Large intestine (tissue), 3 donors: ENCODE measurements at regions not wholly inside any gene's neighbourhood (a gene's known extent, or its start where the extent isn't known, plus 50 kb on each side); places are given as distances from the start of the nearest gene placed in this dataset.

Source experiments
- DNase-seq, 2 donors: peaks; one replicate each; pipeline versions ENCODE4 v3.0.0 to v3.0.0-alpha.2; 2013
- H3K27ac ChIP-seq: one replicate; pipeline ENCODE4 v1.5.1; 2013; ENCODE audit warnings: low read length
- H3K27me3 ChIP-seq: 2 replicates; pipeline ENCODE4 v1.6.1; 2013; ENCODE audit warnings: low read length; ENCODE audit not compliant: control insufficient read depth, insufficient read depth
- H3K36me3 ChIP-seq: 2 replicates; pipeline ENCODE4 v1.6.1; 2013; ENCODE audit warnings: low read length; ENCODE audit not compliant: control insufficient read depth, insufficient read depth
- H3K4me1 ChIP-seq: one replicate; pipeline ENCODE4 v1.6.1; 2013; ENCODE audit warnings: low read length; ENCODE audit not compliant: control insufficient read depth, insufficient read depth
- H3K4me3 ChIP-seq: one replicate; pipeline ENCODE4 v1.5.1; 2013; ENCODE audit warnings: low read length
- H3K9me3 ChIP-seq: one replicate; pipeline ENCODE4 v1.6.1; 2013; ENCODE audit warnings: mild to moderate bottlenecking, low read depth, low read length, moderate library complexity; ENCODE audit not compliant: control insufficient read depth
- WGBS: methylation state at CpG from one replicate; pipeline ENCODE4 v1.1.5; 2013; ENCODE audit warnings: low lambda C conversion rate; ENCODE audit not compliant: insufficient coverage; 5-methylcytosine and 5-hydroxymethylcytosine counted together

GRCh38 chr3:69462022-69462825, 76.3 kb upstream of the FRMD4B start:
- 67% methylated on average over 1 of the region's 6 CpGs for WGBS
- H3K36me3 ChIP-seq = no peaks in the 10 kb centered on the region

GRCh38 chr3:69460034-69460433, 74.1 kb upstream of the FRMD4B start:
- Histone ChIP-seq H3K27ac (no peak overlapping the region), H3K9me3 (no peaks in the 10 kb centered on the region), H3K4me1 (no peaks in the 10 kb centered on the region), H3K27me3 (no peaks in the 10 kb centered on the region), H3K4me3 (no peak overlapping the region), H3K36me3 (no peaks in the 10 kb centered on the region)
- 100% methylated on average over 1 of the region's 10 CpGs for WGBS
- DNase-seq = no peak

More at GRCh38 chr3:69462022-69462825, 76.3 kb upstream of the FRMD4B start:
- H3K27ac ChIP-seq = no peak overlapping the region
- DNase-seq = no peak
- no peaks in the 10 kb centered on the region for H3K9me3 ChIP-seq
- no peak overlapping the region for H3K4me3 ChIP-seq
- no peaks in the 10 kb centered on the region for H3K27me3 ChIP-seq
- H3K4me1 ChIP-seq = no peaks in the 10 kb centered on the region

- no peaks in the 10 kb centered on the region for H3K4me1 ChIP-seq
- no CpG with 5 or more reads among the region's 2 CpGs for WGBS
- H3K27ac ChIP-seq = no peak overlapping the region
- no peaks in the 10 kb centered on the region for H3K36me3 ChIP-seq
- H3K4me3 ChIP-seq = no peak overlapping the region
- H3K9me3 ChIP-seq = peaks cover 4% of the 10 kb centered on the region
- no peak for DNase-seq
- H3K27me3 ChIP-seq = no peaks in the 10 kb centered on the region
These were observed 73.0 kb upstream of the FRMD4B start for GRCh38 chr3:69458803-69459365.

GRCh38 chr3:69456631-69457030, 70.7 kb upstream of the FRMD4B start:
- Histone ChIP-seq H3K36me3 (no peaks in the 10 kb centered on the region), H3K27me3 (no peaks in the 10 kb centered on the region), H3K4me1 (no peaks in the 10 kb centered on the region), H3K4me3 (no peak overlapping the region), H3K27ac (no peak overlapping the region), H3K9me3 (peaks cover 4% of the 10 kb centered on the region)
- no CpG with 5 or more reads among the region's 4 CpGs for WGBS
- DNase-seq = no peak

GRCh38 chr3:69454204-69454787, 68.4 kb upstream of the FRMD4B start:
- DNase-seq = no peak
- no peaks in the 10 kb centered on the region for H3K36me3 ChIP-seq
- H3K4me3 ChIP-seq = no peak overlapping the region
- peaks cover 4% of the 10 kb centered on the region for H3K9me3 ChIP-seq
- WGBS = no CpG with 5 or more reads among the region's 22 CpGs
- H3K27me3 ChIP-seq = no peaks in the 10 kb centered on the region
- no peak overlapping the region for H3K27ac ChIP-seq
- H3K4me1 ChIP-seq = no peaks in the 10 kb centered on the region

GRCh38 chr3:69452295-69452694, 66.4 kb upstream of the FRMD4B start:
- Histone ChIP-seq H3K27ac (no peak overlapping the region), H3K27me3 (no peaks in the 10 kb centered on the region), H3K36me3 (no peaks in the 10 kb centered on the region), H3K9me3 (peaks cover 4% of the 10 kb centered on the region), H3K4me1 (no peaks in the 10 kb centered on the region), H3K4me3 (no peak overlapping the region)
- no CpG with 5 or more reads among the region's 2 CpGs for WGBS
- peak in 1 of 2 donors; percentile 8 for DNase-seq

- no peak overlapping the region for H3K27ac ChIP-seq
- H3K4me3 ChIP-seq = no peak overlapping the region
- no peaks in the 10 kb centered on the region for H3K27me3 ChIP-seq
- H3K36me3 ChIP-seq = no peaks in the 10 kb centered on the region
- no peaks in the 10 kb centered on the region for H3K4me1 ChIP-seq
- H3K9me3 ChIP-seq = peaks cover 4% of the 10 kb centered on the region
- DNase-seq = peak in 1 of 2 donors; percentile 5
These were observed 65.7 kb upstream of the FRMD4B start for GRCh38 chr3:69451594-69451993.

- no peak for DNase-seq
- Histone ChIP-seq H3K27ac (no peak overlapping the region), H3K36me3 (no peaks in the 10 kb centered on the region), H3K27me3 (no peaks in the 10 kb centered on the region), H3K9me3 (no peaks in the 10 kb centered on the region), H3K4me1 (no peaks in the 10 kb centered on the region), H3K4me3 (no peak overlapping the region)
- WGBS = no CpG with 5 or more reads among the region's 3 CpGs
These were observed 63.0 kb upstream of the FRMD4B start for GRCh38 chr3:69448877-69449276.

- H3K4me3 ChIP-seq = no peak overlapping the region
- H3K27ac ChIP-seq = no peak overlapping the region
- WGBS = no CpG with 5 or more reads among the region's 6 CpGs
- no peaks in the 10 kb centered on the region for H3K4me1 ChIP-seq
- no peaks in the 10 kb centered on the region for H3K27me3 ChIP-seq
- no peaks in the 10 kb centered on the region for H3K9me3 ChIP-seq
- no peak for DNase-seq
- H3K36me3 ChIP-seq = no peaks in the 10 kb centered on the region
These were observed 60.6 kb upstream of the FRMD4B start for GRCh38 chr3:69446402-69447072.

GRCh38 chr3:69445498-69445897, 59.6 kb upstream of the FRMD4B start:
- H3K27ac ChIP-seq = no peak overlapping the region
- no peaks in the 10 kb centered on the region for H3K9me3 ChIP-seq
- DNase-seq = no peak
- no peaks in the 10 kb centered on the region for H3K36me3 ChIP-seq
- H3K4me3 ChIP-seq = no peak overlapping the region
- H3K27me3 ChIP-seq = no peaks in the 10 kb centered on the region
- WGBS = 93% methylated on average over 3 of the region's 3 CpGs
- peaks cover 3% of the 10 kb centered on the region for H3K4me1 ChIP-seq
